Suprapubic skin (tissue), 4 donors: ENCODE measurements at regions not wholly inside any gene's neighbourhood (a gene's known extent, or its start where the extent isn't known, plus 50 kb on each side); places are given as distances from the start of the nearest gene placed in this dataset.

Experiments used
- DNase-seq, 2 donors: peaks; one replicate each; pipeline ENCODE4 v3.0.0-alpha.2; 2019; ENCODE audit warnings: low spot score in 2 of 2
- H3K27ac ChIP-seq: fragments of 200-600 bp; sonication (generic); one replicate; pipeline ENCODE4 v1.5.1; 2019
- H3K27me3 ChIP-seq: fragments of 200-600 bp; sonication (generic); one replicate; pipeline ENCODE4 v1.5.1; 2019
- H3K36me3 ChIP-seq: fragments of 200-600 bp; sonication (generic); one replicate; pipeline ENCODE4 v1.5.1; 2019
- H3K4me1 ChIP-seq: fragments of 200-600 bp; sonication (generic); one replicate; pipeline ENCODE4 v1.5.1; 2019
- H3K4me3 ChIP-seq: fragments of 200-600 bp; sonication (generic); one replicate; pipeline ENCODE4 v1.5.1; 2019; ENCODE audit warnings: mild to moderate bottlenecking
- H3K9me3 ChIP-seq: fragments of 200-600 bp; sonication (generic); one replicate; pipeline ENCODE4 v1.5.1; 2019
- EP300 ChIP-seq: sonication (generic); formaldehyde crosslinking; IDR thresholded peaks from one replicate; pipeline ENCODE4 v1.6.1; 2017; ENCODE audit warnings: antibody characterized with exemption
- POLR2A ChIP-seq, 2 donors: fragments of 450-650 bp; IDR thresholded peaks; one replicate each; pipeline ENCODE4 v1.6.1; 2017; ENCODE audit warnings: antibody characterized with exemption in 2 of 2, mild to moderate bottlenecking in 2 of 2, moderate library complexity in 2 of 2
- POLR2AphosphoS5 ChIP-seq, 3 donors: sonication (generic); formaldehyde crosslinking; IDR thresholded peaks; one replicate each; pipeline ENCODE4 v1.6.1; 2017; ENCODE audit warnings: antibody characterized with exemption in 3 of 3
- WGBS: methylation state at CpG from one replicate; pipeline ENCODE4 v1.1.5; 2018; 5-methylcytosine and 5-hydroxymethylcytosine counted together
- TF ChIP-seq, protein P1 (sequence below), 2 donors: fragments of 200-600 bp in 1 of 2; fragments of 450-650 bp in 1 of 2; sonication (generic) in 1 of 2; IDR thresholded peaks; one replicate each; pipeline ENCODE4 v1.5.1; 2016 to 2019; ENCODE audit warnings: antibody characterized with exemption in 2 of 2, mild to moderate bottlenecking in 1 of 2, moderate library complexity in 1 of 2

DNA sequence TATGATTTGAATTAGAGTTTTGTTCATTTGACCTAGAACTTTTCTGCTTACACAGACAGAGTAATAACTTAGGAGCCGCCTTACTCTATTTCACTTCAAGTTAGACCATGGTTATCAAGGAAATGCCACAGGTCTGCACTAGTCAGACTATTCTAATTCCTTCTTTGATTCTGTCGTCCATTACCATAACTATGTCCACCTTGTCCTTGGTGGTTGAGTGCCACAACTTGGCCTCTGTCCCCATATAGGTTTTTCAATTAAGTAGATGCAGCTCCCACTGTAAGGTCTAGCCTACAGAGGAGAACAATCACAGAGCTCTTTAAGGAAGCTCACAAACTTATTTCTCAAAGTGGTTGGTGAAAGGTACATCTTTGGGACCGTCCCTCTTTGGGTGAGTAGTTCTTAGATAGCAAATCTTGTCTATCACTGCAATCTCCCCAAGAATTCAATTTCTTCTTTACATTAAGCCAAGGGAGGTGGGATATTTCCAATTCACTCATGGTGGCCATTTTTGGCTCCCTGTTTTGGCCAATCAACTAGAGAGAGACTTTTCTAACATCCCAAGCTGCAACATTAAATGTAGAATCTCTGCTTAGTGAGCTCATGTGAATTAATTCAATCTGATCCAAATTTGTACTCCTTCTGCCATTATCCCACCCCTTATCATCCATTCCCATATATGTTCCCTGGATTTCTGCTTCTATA is 434.6 kb downstream of the ADAMTS20 start:
- Histone ChIP-seq H3K4me3 (no peak overlapping the region), H3K36me3 (no peaks in the 10 kb centered on the region), H3K27me3 (no peaks in the 10 kb centered on the region), H3K9me3 (no peaks in the 10 kb centered on the region), H3K27ac (no peak overlapping the region), H3K4me1 (no peaks in the 10 kb centered on the region)
- no peak for DNase-seq
- WGBS = 71% methylated on average over 3 of the region's 3 CpGs
- no peak for TF ChIP-seq POLR2AphosphoS5 (IDR thresholded peaks at IDR 0.05)

DNA sequence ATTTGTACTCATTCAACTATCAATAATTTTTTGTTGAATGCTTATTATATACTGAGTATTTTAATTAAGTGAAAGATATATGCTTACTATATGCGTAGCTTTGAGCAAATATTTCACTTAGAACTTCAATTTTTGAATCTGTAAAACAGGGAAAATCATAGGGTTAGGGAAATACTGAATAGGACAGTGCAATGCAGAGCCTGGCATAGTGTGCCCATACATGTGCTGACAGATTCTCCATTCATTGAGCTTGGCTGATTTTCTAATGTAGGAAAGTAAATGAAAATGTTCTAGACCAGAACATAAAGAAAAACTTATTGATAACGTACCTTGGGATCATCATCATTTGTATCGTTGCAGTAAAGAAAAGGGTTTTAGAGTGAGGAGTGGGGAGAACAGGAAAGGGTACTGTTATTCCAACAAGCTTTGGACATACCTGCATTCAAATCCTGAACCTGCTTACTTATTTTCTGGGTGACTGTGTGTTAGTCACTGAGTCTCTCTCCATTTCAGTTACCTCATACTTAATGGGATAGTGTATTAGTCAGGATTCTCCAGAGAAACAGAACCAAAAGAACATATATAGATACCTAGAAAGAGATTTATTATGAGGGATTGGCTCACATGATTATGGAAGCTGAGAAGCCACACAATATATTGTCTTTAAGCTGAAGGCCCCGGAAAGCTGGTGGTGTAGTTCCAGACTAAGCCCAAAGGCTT is 436.4 kb downstream of the ADAMTS20 start:
- Histone ChIP-seq H3K27me3 (no peaks in the 10 kb centered on the region), H3K4me3 (no peak overlapping the region), H3K36me3 (no peaks in the 10 kb centered on the region), H3K4me1 (no peaks in the 10 kb centered on the region), H3K27ac (no peak overlapping the region), H3K9me3 (no peaks in the 10 kb centered on the region)
- DNase-seq = no peak
- WGBS = 94% methylated on average over 4 of the region's 4 CpGs
- TF ChIP-seq, protein P1, sequence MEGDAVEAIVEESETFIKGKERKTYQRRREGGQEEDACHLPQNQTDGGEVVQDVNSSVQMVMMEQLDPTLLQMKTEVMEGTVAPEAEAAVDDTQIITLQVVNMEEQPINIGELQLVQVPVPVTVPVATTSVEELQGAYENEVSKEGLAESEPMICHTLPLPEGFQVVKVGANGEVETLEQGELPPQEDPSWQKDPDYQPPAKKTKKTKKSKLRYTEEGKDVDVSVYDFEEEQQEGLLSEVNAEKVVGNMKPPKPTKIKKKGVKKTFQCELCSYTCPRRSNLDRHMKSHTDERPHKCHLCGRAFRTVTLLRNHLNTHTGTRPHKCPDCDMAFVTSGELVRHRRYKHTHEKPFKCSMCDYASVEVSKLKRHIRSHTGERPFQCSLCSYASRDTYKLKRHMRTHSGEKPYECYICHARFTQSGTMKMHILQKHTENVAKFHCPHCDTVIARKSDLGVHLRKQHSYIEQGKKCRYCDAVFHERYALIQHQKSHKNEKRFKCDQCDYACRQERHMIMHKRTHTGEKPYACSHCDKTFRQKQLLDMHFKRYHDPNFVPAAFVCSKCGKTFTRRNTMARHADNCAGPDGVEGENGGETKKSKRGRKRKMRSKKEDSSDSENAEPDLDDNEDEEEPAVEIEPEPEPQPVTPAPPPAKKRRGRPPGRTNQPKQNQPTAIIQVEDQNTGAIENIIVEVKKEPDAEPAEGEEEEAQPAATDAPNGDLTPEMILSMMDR (IDR thresholded peaks at IDR 0.05) = no peak
- no peak for TF ChIP-seq EP300
- TF ChIP-seq POLR2A (IDR thresholded peaks at IDR 0.05) = no peak
- no peak for TF ChIP-seq POLR2AphosphoS5 (IDR thresholded peaks at IDR 0.05)

DNA sequence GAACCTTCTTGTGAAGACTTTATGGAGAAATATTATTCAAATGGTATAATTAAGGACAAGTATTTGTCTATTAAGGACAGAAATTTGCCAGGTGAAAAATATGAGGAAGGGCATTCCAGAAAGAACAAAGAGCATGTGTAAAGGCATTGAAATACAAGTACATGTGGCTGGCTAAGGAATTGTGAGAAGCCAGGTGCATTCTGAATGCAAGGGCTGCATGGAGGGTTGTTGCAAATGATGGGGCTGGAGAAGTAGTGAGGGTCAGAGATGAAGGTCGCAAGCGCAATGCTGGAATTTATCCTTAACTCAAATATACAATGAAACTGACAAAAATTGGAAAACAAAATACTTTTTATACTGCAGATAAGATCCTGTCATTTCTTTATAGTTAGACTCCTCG is 437.7 kb downstream of the ADAMTS20 start:
- WGBS = 90% methylated on average over 3 of the region's 3 CpGs
- no peak for DNase-seq
- Histone ChIP-seq H3K4me3 (no peak overlapping the region), H3K9me3 (no peaks in the 10 kb centered on the region), H3K27me3 (no peaks in the 10 kb centered on the region), H3K36me3 (no peaks in the 10 kb centered on the region), H3K4me1 (no peaks in the 10 kb centered on the region), H3K27ac (no peak overlapping the region)
- TF ChIP-seq POLR2AphosphoS5 (IDR thresholded peaks at IDR 0.05) (no peak), POLR2A (IDR thresholded peaks at IDR 0.05) (no peak), EP300 (no peak)
- TF ChIP-seq, protein P1 (IDR thresholded peaks at IDR 0.05) = no peak

DNA sequence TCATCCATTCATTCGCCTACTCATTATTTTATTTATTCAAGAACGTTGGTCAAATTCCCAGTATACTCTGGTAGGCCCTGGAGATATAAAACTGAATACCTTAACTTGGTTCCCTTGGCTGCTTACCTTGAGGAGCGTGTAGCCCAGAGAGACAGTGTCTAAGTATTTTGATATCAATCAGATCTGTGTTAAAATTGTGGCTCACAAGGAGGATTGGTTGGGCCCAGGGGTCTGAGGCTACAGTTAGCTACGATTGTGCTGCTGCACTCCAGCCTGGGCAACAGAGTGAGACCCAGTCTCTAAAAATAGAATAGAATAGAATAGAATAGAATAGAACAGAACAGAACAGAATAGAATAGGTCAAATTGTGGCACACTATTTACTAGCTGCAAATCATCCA is 438.4 kb downstream of the ADAMTS20 start:
- 58% methylated on average over 4 of the region's 4 CpGs for WGBS
- no peak overlapping the region for H3K4me3 ChIP-seq
- TF ChIP-seq EP300 = no peak
- TF ChIP-seq, protein P1 (IDR thresholded peaks at IDR 0.05) = no peak
- no peak for TF ChIP-seq POLR2A (IDR thresholded peaks at IDR 0.05)
- no peak for TF ChIP-seq POLR2AphosphoS5 (IDR thresholded peaks at IDR 0.05)
- no peaks in the 10 kb centered on the region for H3K36me3 ChIP-seq
- no peaks in the 10 kb centered on the region for H3K4me1 ChIP-seq
- no peak overlapping the region for H3K27ac ChIP-seq
- H3K27me3 ChIP-seq = no peaks in the 10 kb centered on the region
- no peak for DNase-seq
- H3K9me3 ChIP-seq = no peaks in the 10 kb centered on the region

DNA sequence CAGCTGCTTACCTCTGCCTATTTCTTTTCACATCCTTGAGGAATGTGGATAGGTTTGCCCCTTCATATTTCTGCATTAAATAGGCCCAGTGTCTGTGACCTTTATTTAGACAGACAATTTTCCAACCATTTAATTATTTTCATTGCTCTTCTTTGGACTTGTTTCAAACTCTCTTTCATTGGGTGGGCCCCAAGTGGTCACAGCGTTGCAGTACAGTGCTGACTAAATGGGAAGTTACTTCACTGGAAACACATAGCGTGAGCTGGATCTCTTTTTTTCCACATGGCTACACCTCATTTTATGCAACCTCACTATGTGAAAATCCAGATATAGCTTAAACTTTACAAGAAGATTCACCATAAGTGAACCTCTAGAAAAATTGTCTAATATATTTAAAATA is 438.9 kb downstream of the ADAMTS20 start:
- H3K27ac ChIP-seq = no peak overlapping the region
- H3K4me1 ChIP-seq = no peaks in the 10 kb centered on the region
- no peaks in the 10 kb centered on the region for H3K36me3 ChIP-seq
- DNase-seq = no peak
- H3K9me3 ChIP-seq = no peaks in the 10 kb centered on the region
- WGBS = 56% methylated on average over 2 of the region's 2 CpGs
- H3K4me3 ChIP-seq = no peak overlapping the region
- H3K27me3 ChIP-seq = no peaks in the 10 kb centered on the region
- TF ChIP-seq POLR2AphosphoS5 (IDR thresholded peaks at IDR 0.05) = no peak
- TF ChIP-seq, protein P1 (IDR thresholded peaks at IDR 0.05) = no peak
- TF ChIP-seq POLR2A (IDR thresholded peaks at IDR 0.05) = no peak
- no peak for TF ChIP-seq EP300
